ENCODE measurements at regions not wholly inside any gene's neighbourhood (a gene's known extent, or its start where the extent isn't known, plus 50 kb on each side); places are given as distances from the start of the nearest gene placed in this dataset.

DNA sequence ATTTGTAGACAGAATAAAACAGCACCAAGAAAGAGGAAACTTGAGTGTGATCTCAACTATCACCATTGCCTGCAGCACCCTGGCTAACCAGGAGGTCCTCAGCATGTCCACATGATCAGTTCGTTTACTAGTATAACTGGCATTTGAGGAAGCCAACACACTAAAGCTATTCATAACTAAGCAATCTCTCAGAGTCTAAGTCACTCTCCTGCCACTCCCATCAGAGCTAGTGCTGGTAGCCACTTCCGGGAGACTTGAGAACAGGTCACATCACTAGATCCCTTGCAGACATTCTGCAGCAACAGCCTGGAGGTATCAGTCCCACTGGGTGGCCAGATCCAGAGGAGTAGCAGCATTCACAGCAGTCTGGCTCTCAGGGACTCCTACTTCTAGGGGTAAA is 352.9 kb upstream of the OR4E1 start (continued):
- TF ChIP-seq CHD7 (IDR thresholded peaks at IDR 0.05; ENCODE audit: insufficient replicate concordance, low read length): no peak
- no peak for TF ChIP-seq EP300 (IDR thresholded peaks at IDR 0.05; ENCODE audit: borderline replicate concordance in 1 of 2, low read depth in 2 of 2, low read length in 2 of 2)
- no peak for TF ChIP-seq MAFK (IDR thresholded peaks at IDR 0.05; ENCODE audit: low read depth, low read length)
- no peak for TF ChIP-seq YY1 (IDR thresholded peaks at IDR 0.05; ENCODE audit: low read depth, low read length)
